Astrocyte (in vitro differentiated cells and primary cell): ENCODE measurements at regions not wholly inside any gene's neighbourhood (a gene's known extent, or its start where the extent isn't known, plus 50 kb on each side); places are given as distances from the start of the nearest gene placed in this dataset.

Source experiments
- EZH2 ChIP-seq: IDR thresholded peaks from 2 replicates; pipeline ENCODE4 v1.6.1; 2012; ENCODE audit warnings: mild to moderate bottlenecking, low read length, inconsistent platforms; ENCODE audit not compliant: insufficient read depth
- TF ChIP-seq, protein P1 (sequence below): IDR thresholded peaks from 2 replicates; pipeline ENCODE4 v1.5.1; 2011; ENCODE audit warnings: low read depth, mild to moderate bottlenecking, inconsistent platforms, low read length, moderate library complexity; ENCODE audit not compliant: insufficient read depth

DNA sequence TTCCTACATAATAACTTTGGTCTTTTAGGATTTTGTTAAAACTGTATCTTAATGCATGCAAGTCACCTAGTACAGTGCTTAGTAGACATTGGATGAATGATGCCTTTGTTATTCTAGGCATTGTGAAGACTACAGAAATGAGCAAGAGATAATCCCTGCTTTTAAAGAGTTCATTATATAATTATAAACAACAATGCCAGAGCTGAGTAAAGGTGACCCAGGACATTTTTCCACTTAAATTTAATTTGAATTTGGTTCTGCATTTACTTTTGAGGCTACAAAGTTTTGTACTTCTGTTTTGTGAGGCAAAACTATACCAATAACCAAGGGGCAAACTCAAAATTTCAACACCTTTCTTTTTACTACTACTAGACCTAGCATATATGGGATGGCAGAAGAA is 182.0 kb upstream of the SESN3 start:
- TF ChIP-seq, protein P1, sequence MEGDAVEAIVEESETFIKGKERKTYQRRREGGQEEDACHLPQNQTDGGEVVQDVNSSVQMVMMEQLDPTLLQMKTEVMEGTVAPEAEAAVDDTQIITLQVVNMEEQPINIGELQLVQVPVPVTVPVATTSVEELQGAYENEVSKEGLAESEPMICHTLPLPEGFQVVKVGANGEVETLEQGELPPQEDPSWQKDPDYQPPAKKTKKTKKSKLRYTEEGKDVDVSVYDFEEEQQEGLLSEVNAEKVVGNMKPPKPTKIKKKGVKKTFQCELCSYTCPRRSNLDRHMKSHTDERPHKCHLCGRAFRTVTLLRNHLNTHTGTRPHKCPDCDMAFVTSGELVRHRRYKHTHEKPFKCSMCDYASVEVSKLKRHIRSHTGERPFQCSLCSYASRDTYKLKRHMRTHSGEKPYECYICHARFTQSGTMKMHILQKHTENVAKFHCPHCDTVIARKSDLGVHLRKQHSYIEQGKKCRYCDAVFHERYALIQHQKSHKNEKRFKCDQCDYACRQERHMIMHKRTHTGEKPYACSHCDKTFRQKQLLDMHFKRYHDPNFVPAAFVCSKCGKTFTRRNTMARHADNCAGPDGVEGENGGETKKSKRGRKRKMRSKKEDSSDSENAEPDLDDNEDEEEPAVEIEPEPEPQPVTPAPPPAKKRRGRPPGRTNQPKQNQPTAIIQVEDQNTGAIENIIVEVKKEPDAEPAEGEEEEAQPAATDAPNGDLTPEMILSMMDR = no peak
- TF ChIP-seq EZH2 = no peak
